K562 (cell line): ENCODE measurements at regions not wholly inside any gene's neighbourhood (a gene's known extent, or its start where the extent isn't known, plus 50 kb on each side); places are given as distances from the start of the nearest gene placed in this dataset.

Source experiments
- ATAC-seq: fragments of 200-7000 bp; cut with Tn5 transposase; 3 replicates; pipeline ENCODE4 v1.9.1; 2020; ENCODE audit warnings: moderate library complexity
- BruUV-seq: library from RNA; stranded (reverse); fragments of 400-500 nt; replicated peaks from 2 replicates; lab custom pipeline; 2021; lab: Mats Ljungman, UMichigan
- CTCF ChIA-PET: fragments of 300-600 bp; formaldehyde crosslinking; extraction: SDS; loops from one replicate; lab custom pipeline; 2021; ENCODE audit warnings: low intra/inter-chr PET ratio; lab: Yijun Ruan, JAX
- POLR2A ChIA-PET: fragments of 300-600, 350-650 bp; sonication (Branson Sonifier 250); formaldehyde crosslinking; extraction: SDS; loops from one replicate; lab custom pipeline; 2021; ENCODE audit warnings: antibody characterized with exemption, inconsistent platforms; lab: Yijun Ruan, JAX
- DNase-seq, 4 experiments: peaks; one replicate each; pipeline versions ENCODE4 v3.0.0 to v3.0.0-alpha.2; 2011 to 2018; ENCODE audit warnings: low spot score in 3 of 4, mixed read lengths in 3 of 4; ENCODE audit errors: extremely low read depth in 1 of 4
- FAIRE-seq: peaks from 2 replicates; lab custom pipeline; 2011; peaks lifted over from hg19 to GRCh38; lab: Jason Lieb, UNC
- H2AFZ ChIP-seq: 2 replicates; pipeline ENCODE4 v1.6.0; 2011; ENCODE audit warnings: low read depth, low read length, control low read depth, inconsistent platforms
- H3K27ac ChIP-seq: fragments of 200-600 bp; 3 replicates; pipeline ENCODE4 v1.8.0; 2011; ENCODE audit warnings: low read depth, mild to moderate bottlenecking, control low read depth, inconsistent platforms, low read length, moderate library complexity, mixed read lengths; ENCODE audit errors: extremely low read depth
- H3K27me3 ChIP-seq, 2 experiments: fragments of 300-600 bp in 1 of 2; 2 replicates in 1 of 2; 3 replicates in 1 of 2; pipeline versions ENCODE4 v1.6.0 to v1.8.0; 2011; ENCODE audit warnings: inconsistent platforms in 2 of 2, low read length in 2 of 2, mild to moderate bottlenecking in 1 of 2, mixed read lengths in 1 of 2, moderate library complexity in 1 of 2; ENCODE audit not compliant: control insufficient read depth in 2 of 2, insufficient read depth in 2 of 2
- H3K36me3 ChIP-seq: fragments of 300-600 bp; 3 replicates; pipeline ENCODE4 v1.8.0; 2011; ENCODE audit warnings: mild to moderate bottlenecking, low read length, inconsistent platforms; ENCODE audit not compliant: control insufficient read depth, insufficient read depth
- H3K4me1 ChIP-seq, 2 experiments: fragments of 200-600 bp in 1 of 2; replicated peaks in 1 of 2; 2 replicates in 1 of 2; 3 replicates in 1 of 2; pipeline versions ENCODE4 v1.5.1 to v1.8.0; 2011; ENCODE audit warnings: inconsistent platforms in 2 of 2, low read length in 2 of 2, mild to moderate bottlenecking in 1 of 2, mixed read lengths in 1 of 2, moderate library complexity in 1 of 2; ENCODE audit not compliant: control insufficient read depth in 2 of 2, insufficient read depth in 2 of 2
- H3K4me2 ChIP-seq: 2 replicates; pipeline ENCODE4 v1.6.1; 2011; ENCODE audit warnings: low read length, control low read depth, inconsistent platforms, mixed read lengths; ENCODE audit not compliant: insufficient read depth
- H3K4me3 ChIP-seq: fragments of 200-600 bp; sonication (generic), shearing (Covaris generic); 2 replicates; pipeline ENCODE4 v1.5.1; 2016; ENCODE audit warnings: control low read depth, inconsistent platforms
- H3K79me2 ChIP-seq: fragments of 200-600 bp; 3 replicates; pipeline ENCODE4 v1.8.0; 2011; ENCODE audit warnings: low read length, inconsistent platforms; ENCODE audit not compliant: control insufficient read depth, insufficient read depth
- H3K9ac ChIP-seq, 2 experiments: 2 replicates each; pipeline versions ENCODE4 v1.6.0 to v1.6.1; 2011; ENCODE audit warnings: low read depth in 2 of 2, low read length in 2 of 2, control low read depth in 1 of 2, inconsistent platforms in 1 of 2, mild to moderate bottlenecking in 1 of 2, mixed read lengths in 1 of 2; ENCODE audit not compliant: insufficient read depth in 1 of 2
- H3K9me1 ChIP-seq: one replicate; pipeline ENCODE4 v1.6.0; 2011; ENCODE audit warnings: inconsistent platforms, mild to moderate bottlenecking, low read length, moderate library complexity; ENCODE audit not compliant: control insufficient read depth, insufficient read depth
- H3K9me3 ChIP-seq: replicated peaks from 2 replicates; pipeline ENCODE4 v1.5.1; 2011; ENCODE audit warnings: low read depth, low read length, inconsistent platforms; ENCODE audit not compliant: control insufficient read depth, insufficient read depth
- H4K20me1 ChIP-seq: replicated peaks from 2 replicates; pipeline ENCODE4 v1.6.1; 2011; ENCODE audit warnings: low read length, inconsistent platforms, mixed read lengths; ENCODE audit not compliant: control insufficient read depth, insufficient read depth
- BDP1 ChIP-seq: IDR thresholded peaks from 3 replicates; pipeline ENCODE4 v1.6.1; 2011; ENCODE audit not compliant: insufficient read length, insufficient read depth
- BRD4 ChIP-seq: fragments of 200-600 bp; sonication (generic); IDR thresholded peaks from 2 replicates; pipeline ENCODE4 v1.6.1; 2017; ENCODE audit warnings: inconsistent platforms
- ETV6 ChIP-seq, 3 experiments: fragments of 150-350 bp in 1 of 3; sonication (generic) in 1 of 3; formaldehyde crosslinking in 1 of 3; IDR thresholded peaks; 2 replicates each; pipeline versions ENCODE4 v1.6.1 to v1.8.0; 2014 to 2022; ENCODE audit warnings: borderline replicate concordance in 2 of 3, low read depth in 2 of 3, antibody characterized with exemption in 1 of 3, low read length in 1 of 3, mild to moderate bottlenecking in 1 of 3, missing genetic modification reagents in 1 of 3
- HBP1 ChIP-seq: fragments of 450-650 bp; formaldehyde crosslinking; IDR thresholded peaks from 2 replicates; pipeline ENCODE4 v1.4.0; 2022; ENCODE audit warnings: missing genetic modification characterization
- KDM2B ChIP-seq: fragments of 250-450 bp; sonication (Bioruptor Pico); IDR thresholded peaks from 2 replicates; pipeline ENCODE4 v1.8.0; 2021; ENCODE audit warnings: mild to moderate bottlenecking, moderate library complexity
- NCOA2 ChIP-seq, 2 experiments: fragments of 450-650 bp; IDR thresholded peaks; 2 replicates each; pipeline ENCODE4 v1.6.1; 2018; ENCODE audit warnings: mild to moderate bottlenecking in 2 of 2, moderate library complexity in 1 of 2; ENCODE audit not compliant: partially characterized antibody in 2 of 2
- NFATC3 ChIP-seq: fragments of 450-650 bp; IDR thresholded peaks from 2 replicates; pipeline ENCODE4 v1.6.1; 2017; ENCODE audit warnings: mild to moderate bottlenecking
- NR2F6 ChIP-seq: fragments of 450-650 bp; formaldehyde crosslinking; IDR thresholded peaks from 2 replicates; pipeline ENCODE4 v1.4.0; 2020; ENCODE audit warnings: mild to moderate bottlenecking
- PREB ChIP-seq: sonication (generic); formaldehyde crosslinking; IDR thresholded peaks from 2 replicates; pipeline ENCODE4 v1.8.1; 2023; ENCODE audit warnings: mild to moderate bottlenecking, missing genetic modification reagents
- SAFB2 ChIP-seq: fragments of 200-400 bp; formaldehyde crosslinking; IDR thresholded peaks from 2 replicates; pipeline ENCODE4 v1.6.1; 2018; ENCODE audit warnings: borderline replicate concordance, low read length, low read depth, moderate library complexity; ENCODE audit not compliant: severe bottlenecking
- SIX5 ChIP-seq, 2 experiments: IDR thresholded peaks; 2 replicates each; pipeline ENCODE4 v1.6.1; 2011; ENCODE audit warnings: low read length in 2 of 2, borderline replicate concordance in 1 of 2, low read depth in 1 of 2, mild to moderate bottlenecking in 1 of 2, moderate library complexity in 1 of 2; ENCODE audit not compliant: insufficient read depth in 1 of 2
- SMC3 ChIP-seq: conservative IDR thresholded peaks from 2 replicates; pipeline ENCODE4 v1.6.1; 2011; ENCODE audit warnings: low read depth, low read length, improper control_type of control experiment; ENCODE audit not compliant: insufficient read depth
- YBX1 ChIP-seq: fragments of 450-650 bp; IDR thresholded peaks from 2 replicates; pipeline ENCODE4 v1.7.1; 2016; ENCODE audit warnings: mild to moderate bottlenecking
- ZFP30 ChIP-seq: fragments of 250-450 bp; sonication (Bioruptor Pico); IDR thresholded peaks from 2 replicates; pipeline ENCODE4 v1.8.0; 2022; ENCODE audit warnings: moderate library complexity, mild to moderate bottlenecking, inconsistent platforms, borderline replicate concordance
- ZHX1 ChIP-seq: fragments of 150-350 bp; conservative IDR thresholded peaks from 2 replicates; pipeline ENCODE4 v1.6.1; 2014; ENCODE audit warnings: low read length
- ZNF184 ChIP-seq: sonication (generic); formaldehyde crosslinking; IDR thresholded peaks from 2 replicates; pipeline ENCODE4 v1.5.0; 2020; ENCODE audit warnings: missing genetic modification reagents
- ZNF280A ChIP-seq: fragments of 450-650 bp; IDR thresholded peaks from 2 replicates; pipeline ENCODE4 v1.6.1; 2018; ENCODE audit warnings: mild to moderate bottlenecking, low read depth; ENCODE audit not compliant: partially characterized antibody
- WGBS: fragments of 100-300 bp; shearing (Covaris generic); methylation state at CpG from one replicate; pipeline ENCODE4 v1.1.6; 2016; ENCODE audit warnings: low coverage, mixed read lengths; ENCODE audit not compliant: insufficient coverage; ENCODE audit errors: missing lambda C conversion rate; 5-methylcytosine and 5-hydroxymethylcytosine counted together
- in situ Hi-C: fragments of 300-500 bp; cut with MboI; formaldehyde crosslinking; loops from 4 replicates; pipeline ENCODE4 v1.15.0; 2018; ENCODE audit warnings: inconsistent platforms, mixed read lengths
- intact Hi-C: fragments of 100-400 bp; cut with micrococcal nuclease; formaldehyde crosslinking; loops from 2 replicates; pipeline ENCODE4 v1.14.2; 2022

GRCh38 chr15:62986948-62987347 lies 55.6 kb upstream of the TPM1 start:
- H3K9me1 ChIP-seq = no peaks in the 10 kb centered on the region
- no peak for ATAC-seq
- no peaks in the 10 kb centered on the region for H4K20me1 ChIP-seq
- in situ Hi-C loops = no loop called here
- no TSS peak for BruUV-seq
- WGBS = 0% methylated on average over 7 of the region's 7 CpGs
- H3K27ac ChIP-seq = no peak overlapping the region
- H3K9me3 ChIP-seq = no peaks in the 10 kb centered on the region
- peaks cover 33 to 49% of the 10 kb centered on the region in 2 experiments for H3K27me3 ChIP-seq
- FAIRE-seq = no peak
- no peak overlapping the region for H3K4me2 ChIP-seq
- H3K9ac ChIP-seq = no peak overlapping the region
- no peaks in the 10 kb centered on the region for H3K4me1 ChIP-seq
- DNase-seq = no peak
- H3K36me3 ChIP-seq = no peaks in the 10 kb centered on the region
- no peaks in the 10 kb centered on the region for H3K79me2 ChIP-seq
- no peak overlapping the region for H3K4me3 ChIP-seq
- ChIA-PET POLR2A (interaction anchor here (0.8 to 1.2 kb wide), 2 partner anchors 20 to 22 kb away, joined by 3 read pairs; no protein-coding TSS in a partner anchor), CTCF (no interaction called here)
- no peak overlapping the region for H2AFZ ChIP-seq
- intact Hi-C loops = no loop called here
- TF ChIP-seq NFATC3 = no peak
- TF ChIP-seq ETV6 (IDR thresholded peaks at IDR 0.05; ENCODE audit: borderline replicate concordance in 1 of 2, low read depth in 2 of 2, low read length in 1 of 2) = no peak
- no peak for TF ChIP-seq ETV6 (CRISPR knock-in tag; IDR thresholded peaks at IDR 0.05; ENCODE audit: borderline replicate concordance)
- TF ChIP-seq SIX5 (IDR thresholded peaks at IDR 0.05; ENCODE audit: borderline replicate concordance in 1 of 2, insufficient read depth in 1 of 2, low read depth in 1 of 2, low read length in 2 of 2) = no peak
- no peak for TF ChIP-seq ZNF280A
- TF ChIP-seq YBX1 = no peak
- no peak for TF ChIP-seq HBP1 (CRISPR knock-in tag)
- TF ChIP-seq PREB (CRISPR knock-in tag) = no peak
- TF ChIP-seq KDM2B = no peak
- no peak for TF ChIP-seq SAFB2
- no peak for TF ChIP-seq NCOA2 (IDR thresholded peaks at IDR 0.05; ENCODE audit: partially characterized antibody in 2 of 2)
- TF ChIP-seq BRD4 = no peak
- no peak for TF ChIP-seq ZFP30 (CRISPR knock-in tag)
- TF ChIP-seq BDP1 = no peak
- no peak for TF ChIP-seq SMC3
- TF ChIP-seq ZNF184 = no peak
- no peak for TF ChIP-seq ZHX1
- TF ChIP-seq NR2F6 (CRISPR knock-in tag) = no peak
